ENCODE measurements at regions not wholly inside any gene's neighbourhood (a gene's known extent, or its start where the extent isn't known, plus 50 kb on each side); places are given as distances from the start of the nearest gene placed in this dataset.

DNA sequence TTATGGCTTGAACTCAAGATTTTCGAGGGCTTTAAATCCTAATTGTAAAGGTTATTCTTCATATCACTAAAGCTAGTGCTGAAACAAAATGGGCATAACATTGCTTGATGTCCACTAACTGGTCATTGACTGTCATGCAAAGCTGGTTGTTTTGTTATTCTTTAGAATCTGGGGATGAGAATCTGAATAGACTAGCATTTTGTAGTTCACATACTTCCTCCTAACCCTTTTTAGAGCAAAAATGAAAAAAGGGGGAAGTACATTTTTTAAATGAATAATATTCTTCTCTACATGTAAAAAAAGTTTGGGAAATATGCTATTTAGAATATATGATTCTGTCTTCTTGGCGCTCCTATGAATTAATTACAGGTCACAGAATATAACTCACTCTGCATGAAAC is 72.2 kb upstream of the HMCN1 start:
- H3K4me3 ChIP-seq (ENCODE audit: low read depth in 2 of 2, low read length in 1 of 2): no peak overlapping the region
- ChIA-PET CTCF (interaction anchor here (0.9 kb wide), 1 partner anchor 9 kb away, joined by 5 read pairs; no protein-coding TSS in a partner anchor), POLR2A (no interaction called here)
- WGBS (ENCODE audit: low lambda C conversion rate): 38% methylated on average over 2 of the region's 2 CpGs
- H3K4me1 ChIP-seq (ENCODE audit: control insufficient read depth in 1 of 2, insufficient read depth in 2 of 2, low read depth in 1 of 2, low read length in 1 of 2): peaks cover 0 to 10% of the 10 kb centered on the region in 2 experiments; a peak in 2 of 4 replicates
- no peaks in the 10 kb centered on the region for H3K9me2 ChIP-seq
- TF ChIP-seq CHD2 (IDR thresholded peaks at IDR 0.05; ENCODE audit: low read length, partially characterized antibody): no peak
- no peak for TF ChIP-seq JUND (IDR thresholded peaks at IDR 0.05)
- no peak for TF ChIP-seq MXI1 (IDR thresholded peaks at IDR 0.05; ENCODE audit: low read depth, low read length)
- no peak for TF ChIP-seq EZH2phosphoT487 (IDR thresholded peaks at IDR 0.05; ENCODE audit: borderline replicate concordance, low read depth)
- TF ChIP-seq, protein P1, sequence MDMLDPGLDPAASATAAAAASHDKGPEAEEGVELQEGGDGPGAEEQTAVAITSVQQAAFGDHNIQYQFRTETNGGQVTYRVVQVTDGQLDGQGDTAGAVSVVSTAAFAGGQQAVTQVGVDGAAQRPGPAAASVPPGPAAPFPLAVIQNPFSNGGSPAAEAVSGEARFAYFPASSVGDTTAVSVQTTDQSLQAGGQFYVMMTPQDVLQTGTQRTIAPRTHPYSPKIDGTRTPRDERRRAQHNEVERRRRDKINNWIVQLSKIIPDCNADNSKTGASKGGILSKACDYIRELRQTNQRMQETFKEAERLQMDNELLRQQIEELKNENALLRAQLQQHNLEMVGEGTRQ (IDR thresholded peaks at IDR 0.05; ENCODE audit: borderline replicate concordance, low read depth, low read length): no peak
- TF ChIP-seq GABPA (IDR thresholded peaks at IDR 0.05; ENCODE audit: low read depth): no peak
- TF ChIP-seq FOXM1 (IDR thresholded peaks at IDR 0.05; ENCODE audit: low read depth): no peak
- TF ChIP-seq, protein P2, sequence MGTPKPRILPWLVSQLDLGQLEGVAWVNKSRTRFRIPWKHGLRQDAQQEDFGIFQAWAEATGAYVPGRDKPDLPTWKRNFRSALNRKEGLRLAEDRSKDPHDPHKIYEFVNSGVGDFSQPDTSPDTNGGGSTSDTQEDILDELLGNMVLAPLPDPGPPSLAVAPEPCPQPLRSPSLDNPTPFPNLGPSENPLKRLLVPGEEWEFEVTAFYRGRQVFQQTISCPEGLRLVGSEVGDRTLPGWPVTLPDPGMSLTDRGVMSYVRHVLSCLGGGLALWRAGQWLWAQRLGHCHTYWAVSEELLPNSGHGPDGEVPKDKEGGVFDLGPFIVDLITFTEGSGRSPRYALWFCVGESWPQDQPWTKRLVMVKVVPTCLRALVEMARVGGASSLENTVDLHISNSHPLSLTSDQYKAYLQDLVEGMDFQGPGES (IDR thresholded peaks at IDR 0.05; ENCODE audit: low read depth, low read length): no peak
- no peak for TF ChIP-seq NFIC (IDR thresholded peaks at IDR 0.05; ENCODE audit: borderline replicate concordance)
- TF ChIP-seq ELF1 (IDR thresholded peaks at IDR 0.05): no peak
- TF ChIP-seq TEAD4 (IDR thresholded peaks at IDR 0.05; ENCODE audit: borderline replicate concordance, insufficient read depth): no peak
- TF ChIP-seq, protein P3, sequence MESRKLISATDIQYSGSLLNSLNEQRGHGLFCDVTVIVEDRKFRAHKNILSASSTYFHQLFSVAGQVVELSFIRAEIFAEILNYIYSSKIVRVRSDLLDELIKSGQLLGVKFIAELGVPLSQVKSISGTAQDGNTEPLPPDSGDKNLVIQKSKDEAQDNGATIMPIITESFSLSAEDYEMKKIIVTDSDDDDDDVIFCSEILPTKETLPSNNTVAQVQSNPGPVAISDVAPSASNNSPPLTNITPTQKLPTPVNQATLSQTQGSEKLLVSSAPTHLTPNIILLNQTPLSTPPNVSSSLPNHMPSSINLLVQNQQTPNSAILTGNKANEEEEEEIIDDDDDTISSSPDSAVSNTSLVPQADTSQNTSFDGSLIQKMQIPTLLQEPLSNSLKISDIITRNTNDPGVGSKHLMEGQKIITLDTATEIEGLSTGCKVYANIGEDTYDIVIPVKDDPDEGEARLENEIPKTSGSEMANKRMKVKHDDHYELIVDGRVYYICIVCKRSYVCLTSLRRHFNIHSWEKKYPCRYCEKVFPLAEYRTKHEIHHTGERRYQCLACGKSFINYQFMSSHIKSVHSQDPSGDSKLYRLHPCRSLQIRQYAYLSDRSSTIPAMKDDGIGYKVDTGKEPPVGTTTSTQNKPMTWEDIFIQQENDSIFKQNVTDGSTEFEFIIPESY (IDR thresholded peaks at IDR 0.05; ENCODE audit: borderline replicate concordance, low read depth): no peak
- no peak for TF ChIP-seq SMC3 (IDR thresholded peaks at IDR 0.05; ENCODE audit: low read depth, low read length)
- TF ChIP-seq, protein P4, sequence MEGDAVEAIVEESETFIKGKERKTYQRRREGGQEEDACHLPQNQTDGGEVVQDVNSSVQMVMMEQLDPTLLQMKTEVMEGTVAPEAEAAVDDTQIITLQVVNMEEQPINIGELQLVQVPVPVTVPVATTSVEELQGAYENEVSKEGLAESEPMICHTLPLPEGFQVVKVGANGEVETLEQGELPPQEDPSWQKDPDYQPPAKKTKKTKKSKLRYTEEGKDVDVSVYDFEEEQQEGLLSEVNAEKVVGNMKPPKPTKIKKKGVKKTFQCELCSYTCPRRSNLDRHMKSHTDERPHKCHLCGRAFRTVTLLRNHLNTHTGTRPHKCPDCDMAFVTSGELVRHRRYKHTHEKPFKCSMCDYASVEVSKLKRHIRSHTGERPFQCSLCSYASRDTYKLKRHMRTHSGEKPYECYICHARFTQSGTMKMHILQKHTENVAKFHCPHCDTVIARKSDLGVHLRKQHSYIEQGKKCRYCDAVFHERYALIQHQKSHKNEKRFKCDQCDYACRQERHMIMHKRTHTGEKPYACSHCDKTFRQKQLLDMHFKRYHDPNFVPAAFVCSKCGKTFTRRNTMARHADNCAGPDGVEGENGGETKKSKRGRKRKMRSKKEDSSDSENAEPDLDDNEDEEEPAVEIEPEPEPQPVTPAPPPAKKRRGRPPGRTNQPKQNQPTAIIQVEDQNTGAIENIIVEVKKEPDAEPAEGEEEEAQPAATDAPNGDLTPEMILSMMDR (IDR thresholded peaks at IDR 0.05): no peak
- TF ChIP-seq, protein P5, sequence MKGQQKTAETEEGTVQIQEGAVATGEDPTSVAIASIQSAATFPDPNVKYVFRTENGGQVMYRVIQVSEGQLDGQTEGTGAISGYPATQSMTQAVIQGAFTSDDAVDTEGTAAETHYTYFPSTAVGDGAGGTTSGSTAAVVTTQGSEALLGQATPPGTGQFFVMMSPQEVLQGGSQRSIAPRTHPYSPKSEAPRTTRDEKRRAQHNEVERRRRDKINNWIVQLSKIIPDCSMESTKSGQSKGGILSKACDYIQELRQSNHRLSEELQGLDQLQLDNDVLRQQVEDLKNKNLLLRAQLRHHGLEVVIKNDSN (IDR thresholded peaks at IDR 0.05; ENCODE audit: borderline replicate concordance, low read depth): no peak
- no peak for TF ChIP-seq EP300 (IDR thresholded peaks at IDR 0.05; ENCODE audit: borderline replicate concordance in 1 of 2, low read depth in 1 of 2, low read length in 1 of 2)
- no peak for TF ChIP-seq RAD21 (IDR thresholded peaks at IDR 0.05; ENCODE audit: low read length)
- no peak for TF ChIP-seq GATA2 (CRISPR knock-in tag; IDR thresholded peaks at IDR 0.05)
- no peak overlapping the region for H2AFZ ChIP-seq (ENCODE audit: low read depth)
- H3K36me3 ChIP-seq (replicated peaks in 1 of 2; ENCODE audit: control insufficient read depth in 1 of 2, insufficient read depth in 2 of 2, low read length in 1 of 2): no peaks in the 10 kb centered on the region
- no peak overlapping the region for H3K4me2 ChIP-seq
- DNase-seq: no peak
- H3K79me2 ChIP-seq (ENCODE audit: insufficient read depth): no peaks in the 10 kb centered on the region
- no peaks in the 10 kb centered on the region for H3K27me3 ChIP-seq (ENCODE audit: insufficient read depth)
- H3K27ac ChIP-seq (ENCODE audit: low read depth in 2 of 2, low read length in 1 of 2): no peak overlapping the region
- H3K9ac ChIP-seq: no peak overlapping the region
- no peaks in the 10 kb centered on the region for H3F3A ChIP-seq (replicated peaks; ENCODE audit: insufficient read depth)
- H3K9me3 ChIP-seq: no peaks in the 10 kb centered on the region
- H4K20me1 ChIP-seq (ENCODE audit: insufficient read depth): no peaks in the 10 kb centered on the region
